ENCODE measurements at regions not wholly inside any gene's neighbourhood (a gene's known extent, or its start where the extent isn't known, plus 50 kb on each side); places are given as distances from the start of the nearest gene placed in this dataset.

DNA sequence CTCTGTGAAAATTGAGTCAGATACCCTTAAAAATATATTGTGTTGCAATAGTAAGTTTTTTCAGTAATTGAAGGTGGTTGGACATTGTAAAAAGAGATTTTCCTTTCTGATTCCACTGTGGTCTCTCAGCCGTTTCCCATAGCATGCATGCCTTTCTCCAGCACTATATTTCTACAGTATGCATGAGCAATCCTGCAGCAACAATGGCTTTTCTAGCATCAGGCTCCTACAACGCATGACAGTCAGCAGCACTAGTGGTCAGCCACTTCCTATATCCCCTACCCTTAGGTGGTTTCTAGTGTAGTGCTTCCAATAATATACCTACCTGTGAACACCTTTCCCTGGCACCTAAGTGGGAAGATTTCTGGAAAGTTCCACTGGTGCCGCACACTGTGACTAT, 55.4 kb upstream of the SNRPN start:
- H3K79me2 ChIP-seq (ENCODE audit: control insufficient read depth, insufficient read depth, low read length), result no peaks in the 10 kb centered on the region
- H3K9ac ChIP-seq (ENCODE audit: control insufficient read depth, extremely low read depth, insufficient read depth, low read length), result no peak overlapping the region
- H3K36me3 ChIP-seq (ENCODE audit: control insufficient read depth in 2 of 2, extremely low read depth in 1 of 2, insufficient read depth in 2 of 2, low read length in 2 of 2), result no peaks in the 10 kb centered on the region
- no peaks in the 10 kb centered on the region for H3K9me1 ChIP-seq (ENCODE audit: control insufficient read depth, extremely low read depth, insufficient read depth, low read length)
- FAIRE-seq, result no peak
- H3K4me3 ChIP-seq (ENCODE audit: control insufficient read depth in 2 of 3, extremely low read depth in 1 of 3, insufficient read depth in 2 of 3, low read depth in 1 of 3, low read length in 3 of 3), result no peak overlapping the region
- H3K4me1 ChIP-seq (ENCODE audit: control insufficient read depth, extremely low read depth, insufficient read depth, low read length), result no peaks in the 10 kb centered on the region
- TF ChIP-seq, protein P1, sequence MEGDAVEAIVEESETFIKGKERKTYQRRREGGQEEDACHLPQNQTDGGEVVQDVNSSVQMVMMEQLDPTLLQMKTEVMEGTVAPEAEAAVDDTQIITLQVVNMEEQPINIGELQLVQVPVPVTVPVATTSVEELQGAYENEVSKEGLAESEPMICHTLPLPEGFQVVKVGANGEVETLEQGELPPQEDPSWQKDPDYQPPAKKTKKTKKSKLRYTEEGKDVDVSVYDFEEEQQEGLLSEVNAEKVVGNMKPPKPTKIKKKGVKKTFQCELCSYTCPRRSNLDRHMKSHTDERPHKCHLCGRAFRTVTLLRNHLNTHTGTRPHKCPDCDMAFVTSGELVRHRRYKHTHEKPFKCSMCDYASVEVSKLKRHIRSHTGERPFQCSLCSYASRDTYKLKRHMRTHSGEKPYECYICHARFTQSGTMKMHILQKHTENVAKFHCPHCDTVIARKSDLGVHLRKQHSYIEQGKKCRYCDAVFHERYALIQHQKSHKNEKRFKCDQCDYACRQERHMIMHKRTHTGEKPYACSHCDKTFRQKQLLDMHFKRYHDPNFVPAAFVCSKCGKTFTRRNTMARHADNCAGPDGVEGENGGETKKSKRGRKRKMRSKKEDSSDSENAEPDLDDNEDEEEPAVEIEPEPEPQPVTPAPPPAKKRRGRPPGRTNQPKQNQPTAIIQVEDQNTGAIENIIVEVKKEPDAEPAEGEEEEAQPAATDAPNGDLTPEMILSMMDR (optimal IDR thresholded peaks at IDR 0.05 in 1 of 3, IDR thresholded peaks at IDR 0.05 in 1 of 3, conservative IDR thresholded peaks at IDR 0.05 in 1 of 3; ENCODE audit: extremely low read depth in 1 of 3, insufficient read depth in 2 of 3, low read length in 3 of 3), result no peak
- no peak for TF ChIP-seq EZH2 (IDR thresholded peaks at IDR 0.05; ENCODE audit: low read length)
- no peak overlapping the region for H2AFZ ChIP-seq (ENCODE audit: control insufficient read depth, low read length)
- no peaks in the 10 kb centered on the region for H4K20me1 ChIP-seq (ENCODE audit: control insufficient read depth, extremely low read depth, insufficient read depth, low read length)
- no peak overlapping the region for H3K27ac ChIP-seq (ENCODE audit: control insufficient read depth, insufficient read depth, low read length)
- dilution Hi-C loops (cut with MboI; ENCODE audit: extremely low pct_ligation_motif_present, low sequenced_read_pairs), result no loop called here
- H3K27me3 ChIP-seq (ENCODE audit: control insufficient read depth, extremely low read depth, insufficient read depth, low read length), result no peaks in the 10 kb centered on the region
- H3K9me3 ChIP-seq (ENCODE audit: control insufficient read depth, low read depth, low read length), result no peaks in the 10 kb centered on the region
- DNase-seq (ENCODE audit: low read depth, low spot score), result no peak
- H3K4me2 ChIP-seq (ENCODE audit: control insufficient read depth, extremely low read depth, insufficient read depth, low read depth, low read length), result no peak overlapping the region

DNA sequence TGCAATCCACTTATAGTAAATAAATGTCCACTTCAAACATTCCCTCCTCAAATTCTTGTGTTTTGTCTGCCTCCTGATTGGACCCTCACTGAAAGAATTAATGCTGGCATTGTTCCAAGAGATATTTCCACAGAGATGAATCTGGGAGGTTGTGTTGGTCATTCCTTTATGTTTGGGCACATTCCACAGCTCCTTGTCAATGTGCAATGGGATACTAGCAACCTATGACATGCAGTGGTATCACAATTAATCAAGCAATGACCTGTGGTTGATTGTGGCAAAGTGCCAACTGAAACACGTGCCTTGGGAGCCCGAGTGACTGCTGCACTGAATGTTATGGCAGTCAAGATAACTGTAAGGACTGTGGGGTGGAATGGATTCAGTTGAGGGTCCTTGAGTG, 55.0 kb upstream of the SNRPN start:
- no peak for FAIRE-seq
- H3K36me3 ChIP-seq (ENCODE audit: control insufficient read depth in 2 of 2, extremely low read depth in 1 of 2, insufficient read depth in 2 of 2, low read length in 2 of 2), result no peaks in the 10 kb centered on the region
- no peak overlapping the region for H3K27ac ChIP-seq (ENCODE audit: control insufficient read depth, insufficient read depth, low read length)
- no peaks in the 10 kb centered on the region for H4K20me1 ChIP-seq (ENCODE audit: control insufficient read depth, extremely low read depth, insufficient read depth, low read length)
- no peak overlapping the region for H3K4me2 ChIP-seq (ENCODE audit: control insufficient read depth, extremely low read depth, insufficient read depth, low read depth, low read length)
- dilution Hi-C loops (cut with MboI; ENCODE audit: extremely low pct_ligation_motif_present, low sequenced_read_pairs), result no loop called here
- no peaks in the 10 kb centered on the region for H3K4me1 ChIP-seq (ENCODE audit: control insufficient read depth, extremely low read depth, insufficient read depth, low read length)
- no peak overlapping the region for H2AFZ ChIP-seq (ENCODE audit: control insufficient read depth, low read length)
- H3K4me3 ChIP-seq (ENCODE audit: control insufficient read depth in 2 of 3, extremely low read depth in 1 of 3, insufficient read depth in 2 of 3, low read depth in 1 of 3, low read length in 3 of 3), result no peak overlapping the region
- H3K9me3 ChIP-seq (ENCODE audit: control insufficient read depth, low read depth, low read length), result no peaks in the 10 kb centered on the region
- H3K9ac ChIP-seq (ENCODE audit: control insufficient read depth, extremely low read depth, insufficient read depth, low read length), result no peak overlapping the region
- TF ChIP-seq EZH2 (IDR thresholded peaks at IDR 0.05; ENCODE audit: low read length), result no peak
- TF ChIP-seq, protein P1 (optimal IDR thresholded peaks at IDR 0.05 in 1 of 3, IDR thresholded peaks at IDR 0.05 in 1 of 3, conservative IDR thresholded peaks at IDR 0.05 in 1 of 3; ENCODE audit: extremely low read depth in 1 of 3, insufficient read depth in 2 of 3, low read length in 3 of 3), result no peak
- H3K9me1 ChIP-seq (ENCODE audit: control insufficient read depth, extremely low read depth, insufficient read depth, low read length), result no peaks in the 10 kb centered on the region
- no peaks in the 10 kb centered on the region for H3K27me3 ChIP-seq (ENCODE audit: control insufficient read depth, extremely low read depth, insufficient read depth, low read length)
- no peaks in the 10 kb centered on the region for H3K79me2 ChIP-seq (ENCODE audit: control insufficient read depth, insufficient read depth, low read length)
- DNase-seq (ENCODE audit: low read depth, low spot score), result no peak
